Islet precursor cell (in vitro differentiated cells): ENCODE measurements at regions not wholly inside any gene's neighbourhood (a gene's known extent, or its start where the extent isn't known, plus 50 kb on each side); places are given as distances from the start of the nearest gene placed in this dataset.
A peak's percentile ranks its signal among the peaks of the same experiment; 100 is the strongest.
"Not testable (repeated sequence)": the region's sequence is repeated elsewhere in the genome, so short reads cannot be mapped to it uniquely, and the experiment has no call there.

ENCODE experiments used
- DNase-seq: peaks from one replicate; pipeline ENCODE4 v3.0.0-alpha.2; 2018

GRCh38 chr1:229862017-229862774, 204.8 kb upstream of the GALNT2 start:
- no peak for DNase-seq

GRCh38 chr1:229863651-229864545, 203.1 kb upstream of the GALNT2 start:
- DNase-seq, result no peak

GRCh38 chr1:229864686-229865230, 202.3 kb upstream of the GALNT2 start:
- no peak for DNase-seq

GRCh38 chr1:229865321-229865720, 201.7 kb upstream of the GALNT2 start:
- DNase-seq, result not testable (repeated sequence)

- DNase-seq, result no peak
These were observed 199.3 kb upstream of the GALNT2 start for GRCh38 chr1:229867726-229868125.

GRCh38 chr1:229869240-229869639, 197.8 kb upstream of the GALNT2 start:
- no peak for DNase-seq

GRCh38 chr1:229869687-229870086, 197.4 kb upstream of the GALNT2 start:
- no peak for DNase-seq

GRCh38 chr1:229870381-229870780, 196.7 kb upstream of the GALNT2 start:
- no peak for DNase-seq

DNA sequence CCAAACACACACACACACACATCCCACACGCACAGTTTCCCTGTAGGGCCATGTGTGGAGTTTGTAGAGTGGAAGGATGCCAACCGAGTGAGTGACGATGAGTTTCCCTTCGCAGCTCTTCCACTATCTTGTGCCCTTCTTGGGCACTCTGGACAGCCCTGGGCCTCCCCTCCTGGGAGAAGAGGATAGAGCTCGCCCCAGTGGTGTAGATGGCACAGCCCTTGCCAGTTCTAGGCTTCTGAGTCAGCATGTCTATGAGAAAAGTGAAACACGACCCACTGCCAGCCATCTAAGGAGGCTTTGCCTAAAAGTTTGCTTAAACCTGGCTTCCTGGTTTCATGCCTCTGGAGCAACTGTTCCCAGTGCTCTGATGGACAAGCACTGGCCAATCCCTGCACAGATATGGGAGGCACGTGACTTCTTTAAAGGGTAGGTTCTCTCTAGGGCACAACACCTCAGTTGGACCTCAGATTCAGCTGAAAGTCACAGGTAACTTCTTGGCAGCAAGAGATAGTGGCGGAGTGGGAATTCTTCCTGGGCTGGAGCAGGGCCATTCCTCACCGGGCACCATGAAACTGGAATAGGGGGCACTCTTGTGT, 195.9 kb upstream of the GALNT2 start:
- no peak for DNase-seq

DNA sequence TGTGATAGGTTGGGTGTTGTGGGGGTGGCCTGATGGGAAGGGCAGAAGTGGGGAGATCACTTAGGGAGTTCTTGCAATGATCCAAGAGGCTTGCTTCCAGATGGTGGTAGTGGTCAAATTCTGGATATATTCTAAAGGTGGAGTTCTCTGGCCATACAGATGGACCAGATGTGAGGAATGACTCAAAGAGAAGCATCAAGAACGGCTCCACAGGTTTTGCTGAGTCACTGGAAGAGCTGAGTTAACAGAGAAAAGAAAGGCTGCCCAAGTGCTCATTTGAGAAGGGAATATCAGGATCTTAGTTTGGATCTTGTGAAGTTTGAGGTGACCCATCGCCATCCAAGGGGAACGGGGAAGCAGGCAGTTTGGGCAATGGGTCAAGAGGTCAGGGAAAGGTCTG, 192.9 kb upstream of the GALNT2 start:
- no peak for DNase-seq

DNA sequence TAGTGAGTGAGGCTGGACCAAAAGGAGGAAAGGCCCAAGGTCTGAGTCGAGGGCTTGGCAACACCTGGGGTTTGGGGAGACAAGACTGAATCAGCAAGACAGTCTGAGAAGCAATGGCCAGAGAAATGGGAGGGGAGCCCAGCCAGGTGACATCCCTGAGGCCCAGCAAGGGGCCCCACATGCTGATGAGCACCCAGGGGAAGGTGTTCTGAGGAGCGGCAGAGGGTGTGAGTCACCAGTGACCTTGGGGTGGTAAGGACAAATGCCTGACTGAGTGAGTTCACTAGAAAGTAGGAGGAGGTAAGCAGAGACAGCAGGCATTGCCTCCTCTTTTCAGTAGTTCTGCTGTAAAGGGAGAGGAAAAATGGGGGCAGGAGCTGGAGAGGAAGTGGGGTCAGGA, 192.4 kb upstream of the GALNT2 start:
- DNase-seq, result no peak

- no peak for DNase-seq
These were observed 192.0 kb upstream of the GALNT2 start for GRCh38 chr1:229875086-229875485.

- DNase-seq, result peak; percentile 24
These were observed 187.3 kb upstream of the GALNT2 start for GRCh38 chr1:229879746-229880145.

- DNase-seq, result peak; percentile 37
These were observed 186.5 kb upstream of the GALNT2 start for GRCh38 chr1:229880271-229881170.

- peak; percentile 30 for DNase-seq
These were observed 184.4 kb upstream of the GALNT2 start for GRCh38 chr1:229882621-229883020.

DNA sequence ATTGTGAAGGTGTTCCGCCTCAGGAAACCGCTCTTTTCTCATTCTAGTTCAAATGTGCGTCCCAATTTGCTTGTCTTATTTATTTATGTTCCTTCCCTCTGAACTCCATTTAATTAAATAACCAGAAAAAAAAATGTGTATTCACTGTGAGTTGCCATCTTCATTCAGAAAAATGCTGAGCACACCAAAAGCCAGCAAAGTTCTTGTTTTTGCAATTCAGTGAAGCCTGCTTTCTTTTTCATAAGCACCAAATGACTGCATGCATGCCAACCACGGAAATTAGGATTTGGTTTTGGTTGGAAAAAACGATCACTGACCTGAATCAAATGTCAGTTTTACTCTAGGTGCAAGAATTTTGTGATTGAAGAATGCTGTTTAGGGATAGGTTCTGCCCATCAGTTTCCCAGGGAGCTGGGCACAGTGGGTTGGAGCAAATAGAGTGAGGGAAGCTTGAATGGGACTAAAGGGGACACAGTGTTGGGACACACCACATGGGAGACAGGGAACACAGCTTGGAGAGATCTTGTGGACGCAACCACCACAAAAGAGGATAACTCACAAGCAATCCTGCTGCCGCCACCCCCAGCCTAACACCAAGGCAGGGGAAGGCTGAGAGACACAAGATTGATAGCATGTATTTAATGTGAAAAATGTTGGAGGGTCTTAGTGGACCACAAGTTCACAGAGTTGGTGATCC, 183.4 kb upstream of the GALNT2 start:
- peak; percentile 22 for DNase-seq

GRCh38 chr1:229884765-229885164, 182.3 kb upstream of the GALNT2 start:
- DNase-seq, result peak; percentile 43

DNA sequence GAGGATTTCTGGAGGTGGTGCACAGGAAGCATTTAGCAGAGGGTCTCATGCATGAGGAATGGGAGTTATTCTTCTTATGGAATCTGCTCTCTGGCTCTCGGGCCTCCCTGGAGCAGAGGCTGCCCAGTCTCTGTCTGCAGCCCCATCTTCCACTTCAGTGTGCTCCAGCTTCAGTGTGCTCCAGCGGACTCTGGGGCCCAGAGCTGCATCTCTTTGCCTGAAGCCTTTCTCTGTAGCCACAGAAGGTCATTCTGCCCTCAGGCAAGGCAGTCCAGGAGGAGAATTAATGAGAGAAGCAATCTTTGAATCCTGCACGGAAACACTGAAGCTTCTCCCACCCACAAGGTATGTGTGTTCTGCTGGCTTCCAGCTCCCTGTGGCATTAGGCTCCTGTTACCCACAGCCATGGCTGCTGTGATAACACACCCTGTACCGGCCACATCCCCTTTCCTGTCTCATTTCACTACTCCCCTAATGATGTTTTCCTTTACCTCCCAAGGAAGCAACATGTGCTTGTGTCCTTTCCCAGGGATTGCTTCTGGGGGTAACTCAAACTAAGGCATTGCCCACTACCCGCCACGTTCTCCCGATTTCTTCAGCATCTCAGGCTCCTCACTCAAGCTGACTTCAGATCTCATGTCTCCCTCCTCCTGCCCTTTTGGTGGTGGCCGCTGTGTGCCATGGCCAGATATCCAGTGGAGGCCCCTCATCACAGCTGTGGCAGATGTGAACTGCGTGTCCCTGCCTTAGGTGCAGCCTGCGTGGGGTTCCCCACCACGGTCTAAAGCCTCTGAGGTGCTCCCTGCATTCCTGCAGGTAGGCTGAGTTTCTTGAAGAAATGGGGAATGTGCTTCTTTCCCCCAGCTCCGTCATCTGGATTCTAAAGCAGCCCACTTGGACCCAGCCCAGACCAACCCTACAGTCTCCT, 181.2 kb upstream of the GALNT2 start:
- DNase-seq, result peak; percentile 49

DNA sequence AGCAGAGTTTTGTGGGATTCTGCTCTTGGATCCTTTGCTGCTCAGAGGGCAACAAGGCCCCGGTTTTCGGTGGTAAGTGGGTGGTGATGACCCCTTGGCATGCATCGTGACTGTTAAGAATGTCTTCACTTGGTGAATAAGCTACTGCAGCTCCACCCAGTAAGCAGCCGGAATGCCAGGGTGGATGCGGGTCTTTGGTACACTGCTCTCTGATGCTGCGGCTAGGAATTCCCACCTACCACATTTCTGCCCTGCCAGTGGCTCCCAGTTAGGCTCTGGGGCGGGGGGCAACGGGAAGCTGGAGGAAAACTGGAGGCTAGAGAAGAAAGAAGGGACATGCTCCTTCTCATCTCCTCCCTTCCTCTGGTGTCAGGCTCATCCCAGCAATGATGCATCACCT, 180.4 kb upstream of the GALNT2 start:
- DNase-seq, result peak; percentile 16

- DNase-seq, result peak; percentile 38
These were observed 179.8 kb upstream of the GALNT2 start for GRCh38 chr1:229887043-229887822.
